ENCODE measurements at regions not wholly inside any gene's neighbourhood (a gene's known extent, or its start where the extent isn't known, plus 50 kb on each side); places are given as distances from the start of the nearest gene placed in this dataset.

- no peak for DNase-seq
Measured at GRCh38 chr10:10589540-10590303, 427.9 kb upstream of the CELF2 start.

GRCh38 chr10:10591715-10592341 is 425.8 kb upstream of the CELF2 start:
- no peak for DNase-seq

GRCh38 chr10:10596256-10596655 is 421.4 kb upstream of the CELF2 start:
- no peak for DNase-seq

GRCh38 chr10:10598297-10598696 is 419.4 kb upstream of the CELF2 start:
- DNase-seq: no peak

- DNase-seq: no peak
Measured at GRCh38 chr10:10600004-10600403, 417.7 kb upstream of the CELF2 start.

GRCh38 chr10:10605551-10606081 is 412.1 kb upstream of the CELF2 start:
- DNase-seq: no peak

- DNase-seq: no peak
Measured at GRCh38 chr10:10609379-10609955, 408.2 kb upstream of the CELF2 start.

- DNase-seq: no peak
Measured at GRCh38 chr10:10610171-10610570, 407.5 kb upstream of the CELF2 start.

GRCh38 chr10:10612151-10612550 is 405.5 kb upstream of the CELF2 start:
- DNase-seq: no peak

GRCh38 chr10:10613656-10614244 is 403.9 kb upstream of the CELF2 start:
- no peak for DNase-seq

GRCh38 chr10:10617686-10618085 is 400.0 kb upstream of the CELF2 start:
- DNase-seq: no peak

GRCh38 chr10:10618139-10618538 is 399.5 kb upstream of the CELF2 start:
- DNase-seq: no peak

GRCh38 chr10:10623958-10624566 is 393.6 kb upstream of the CELF2 start:
- DNase-seq: no peak

- no peak for DNase-seq
Measured at GRCh38 chr10:10624567-10624962, 393.1 kb upstream of the CELF2 start.

- no peak for DNase-seq
Measured at GRCh38 chr10:10625491-10625890, 392.2 kb upstream of the CELF2 start.

GRCh38 chr10:10626734-10627133 is 390.9 kb upstream of the CELF2 start:
- DNase-seq: no peak

GRCh38 chr10:10627414-10627813 is 390.3 kb upstream of the CELF2 start:
- DNase-seq: no peak

- no peak for DNase-seq
Measured at GRCh38 chr10:10629512-10629911, 388.2 kb upstream of the CELF2 start.

- no peak for DNase-seq
Measured at GRCh38 chr10:10630281-10630680, 387.4 kb upstream of the CELF2 start.

GRCh38 chr10:10630782-10631181 is 386.9 kb upstream of the CELF2 start:
- no peak for DNase-seq

- no peak for DNase-seq
Measured at GRCh38 chr10:10642189-10642588, 375.5 kb upstream of the CELF2 start.

- DNase-seq: no peak
Measured at GRCh38 chr10:10642751-10643150, 374.9 kb upstream of the CELF2 start.

GRCh38 chr10:10644008-10644646 is 373.5 kb upstream of the CELF2 start:
- DNase-seq: no peak
